Germinal center (tissue), 1 donor: ENCODE measurements at regions not wholly inside any gene's neighbourhood (a gene's known extent, or its start where the extent isn't known, plus 50 kb on each side); places are given as distances from the start of the nearest gene placed in this dataset.

Source experiments
- DNase-seq: peaks from one replicate; pipeline ENCODE4 v3.0.0; 2012; ENCODE audit warnings: mixed read lengths, low spot score

DNA sequence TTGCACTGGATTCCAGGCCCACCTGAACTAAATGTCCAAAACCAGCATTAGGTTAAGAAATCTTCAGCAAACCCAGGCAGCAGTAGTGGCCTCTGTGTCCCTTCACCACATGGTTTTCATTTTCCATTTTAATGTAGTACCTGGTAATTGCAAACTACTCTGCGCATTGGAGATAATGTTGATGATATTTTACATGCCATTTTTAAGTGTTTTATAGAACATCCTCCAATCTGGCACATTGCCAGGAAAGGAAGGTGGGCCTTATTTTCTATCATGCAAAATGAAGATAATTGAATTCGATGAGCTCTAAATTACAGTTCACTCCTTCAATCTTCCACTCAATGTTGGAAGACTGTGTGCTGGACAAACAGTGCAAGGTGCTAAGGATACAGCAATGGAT is 89.5 kb downstream of the ZC3H11B start:
- DNase-seq, result no peak

DNA sequence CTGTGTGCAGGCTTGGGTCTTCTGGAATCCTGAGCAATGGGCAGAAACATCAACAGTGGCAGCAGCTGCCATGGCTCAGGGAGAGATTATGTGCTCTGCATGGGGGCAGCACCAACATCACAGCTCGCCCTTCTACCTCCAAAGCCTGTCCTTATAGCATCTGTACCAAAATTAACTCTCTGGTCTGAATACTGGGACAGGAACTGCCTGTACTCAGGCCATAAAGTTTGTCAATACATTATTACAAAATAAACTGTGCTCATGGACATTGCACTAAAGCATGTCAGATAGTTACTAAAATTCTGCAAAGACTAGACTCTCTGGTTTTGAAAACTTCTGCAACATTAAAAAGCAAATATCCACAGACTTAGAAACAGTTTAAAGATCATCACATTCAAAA is 91.6 kb downstream of the ZC3H11B start:
- no peak for DNase-seq

DNA sequence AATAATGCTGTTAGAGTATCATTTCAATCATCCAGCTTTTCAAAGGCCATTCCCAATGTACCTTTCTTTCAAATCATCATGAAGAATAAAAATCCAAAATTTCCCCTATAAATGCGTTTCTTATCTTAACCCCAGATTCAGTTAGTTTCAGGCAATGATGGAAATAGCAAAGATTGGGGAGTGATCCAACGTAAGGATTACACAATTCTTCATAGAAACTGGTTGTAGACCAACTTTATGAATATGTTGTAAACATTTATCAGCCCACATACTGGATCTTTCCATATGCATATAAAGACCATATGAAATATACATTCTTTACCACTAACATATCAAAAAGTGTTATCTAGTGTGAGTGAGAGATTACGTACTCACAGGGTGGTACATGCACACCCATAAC is 92.7 kb downstream of the ZC3H11B start:
- no peak for DNase-seq

DNA sequence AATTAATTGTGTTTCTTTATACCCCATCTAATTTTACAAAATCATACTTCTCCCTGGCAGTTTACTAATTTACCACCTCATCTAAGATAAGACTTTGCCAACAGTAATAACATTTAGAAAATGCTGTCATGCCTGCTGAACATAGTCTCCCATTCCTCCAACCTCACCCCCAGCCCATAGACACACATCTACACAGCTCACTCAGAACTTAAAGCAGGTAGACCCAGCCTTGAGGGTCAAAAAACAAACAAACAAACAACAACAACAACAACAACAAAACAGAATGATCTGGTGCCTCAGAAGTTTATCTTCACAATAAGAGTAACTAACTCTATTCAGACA is 94.0 kb downstream of the ZC3H11B start:
- DNase-seq, result no peak

DNA sequence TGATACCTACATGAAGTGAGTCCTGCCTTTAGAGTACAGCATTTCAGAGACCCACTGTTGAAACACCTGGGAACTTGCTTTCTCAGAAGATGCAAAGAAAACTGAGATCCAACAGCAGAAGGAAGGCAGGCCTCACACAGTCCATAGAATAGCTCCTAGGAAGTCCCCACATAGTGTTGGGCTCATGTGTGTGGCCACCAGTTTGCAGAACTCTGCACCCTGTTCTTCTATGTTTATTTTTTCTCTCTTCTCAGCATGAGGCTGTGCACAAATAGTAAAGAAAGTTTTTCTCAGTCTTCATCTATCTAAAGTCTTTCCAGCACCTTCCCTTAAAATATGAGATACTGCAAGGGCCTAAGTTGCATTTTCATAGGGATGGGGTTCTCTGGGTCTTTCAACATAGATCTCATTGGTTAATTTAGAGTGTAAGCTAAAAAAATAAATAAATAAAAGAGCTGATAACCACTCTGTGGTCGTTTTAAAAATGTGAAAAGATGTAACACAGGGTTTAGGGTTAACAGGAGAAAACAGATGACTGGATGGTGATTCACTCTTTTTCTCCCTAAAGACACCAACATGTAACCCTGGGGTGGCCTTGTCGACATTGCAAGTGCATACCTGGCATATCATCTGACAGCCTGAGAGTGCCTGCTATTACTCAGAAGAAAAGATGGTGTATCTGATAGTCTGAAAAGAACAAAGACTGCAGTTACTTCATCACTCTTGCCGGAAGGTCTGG is 94.6 kb downstream of the ZC3H11B start:
- DNase-seq, result no peak

DNA sequence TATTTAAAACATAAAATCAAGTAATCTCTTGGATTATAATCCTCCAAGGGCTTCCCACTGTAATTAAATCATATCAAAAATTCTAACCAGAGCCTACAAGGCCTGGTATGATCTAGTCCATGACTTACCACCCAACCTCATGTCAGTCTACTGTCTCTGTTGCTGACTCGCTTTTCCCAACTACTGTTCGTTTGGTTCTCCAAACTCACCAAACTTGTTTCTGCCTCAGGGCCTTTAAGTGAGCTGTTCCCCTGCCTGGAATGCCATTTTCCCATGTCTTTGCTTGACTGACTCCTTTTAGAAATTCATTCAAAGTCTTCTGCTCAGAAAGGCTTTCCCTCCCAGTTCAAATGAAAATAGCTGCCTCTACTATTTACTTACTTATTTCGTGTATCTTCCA is 95.9 kb downstream of the ZC3H11B start:
- DNase-seq, result no peak

DNA sequence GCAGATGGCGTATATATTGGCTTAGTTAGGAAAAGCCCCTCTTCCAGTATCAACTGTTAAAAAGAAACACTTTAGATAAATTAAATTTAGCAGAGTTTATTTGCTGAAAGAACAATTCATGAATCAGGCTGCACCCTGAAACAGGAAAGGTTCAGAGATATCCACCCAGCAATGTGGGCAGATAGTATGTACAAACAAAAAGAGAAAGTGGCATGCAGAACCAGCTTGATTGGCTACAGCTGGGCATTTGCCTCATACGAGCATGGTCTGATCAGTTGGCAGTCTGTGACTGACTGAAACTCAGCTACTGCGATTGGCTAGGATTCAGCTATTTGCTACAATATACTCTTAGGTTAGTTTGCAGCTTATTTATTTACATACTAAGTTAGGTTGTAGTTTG is 98.2 kb downstream of the ZC3H11B start:
- DNase-seq, result no peak

DNA sequence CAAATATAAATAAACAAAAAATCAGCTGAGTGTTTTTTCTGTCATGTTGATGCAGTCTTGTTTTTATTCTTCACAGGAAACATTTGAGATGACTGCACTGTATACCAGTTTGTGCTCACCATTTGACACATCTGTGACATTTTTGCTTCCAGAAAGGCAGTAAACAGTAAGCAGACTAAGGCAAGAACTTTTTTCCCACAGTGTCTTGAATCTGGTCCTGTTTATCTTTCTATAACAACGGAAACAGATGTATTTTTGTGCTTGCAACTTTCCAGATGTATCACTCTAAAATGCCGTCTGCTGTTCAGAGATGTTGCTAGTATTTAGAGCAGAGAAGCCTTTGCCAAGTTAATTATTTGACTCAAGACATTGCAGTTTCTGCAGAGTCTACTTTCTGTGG is 105.5 kb downstream of the ZC3H11B start:
- DNase-seq, result no peak

DNA sequence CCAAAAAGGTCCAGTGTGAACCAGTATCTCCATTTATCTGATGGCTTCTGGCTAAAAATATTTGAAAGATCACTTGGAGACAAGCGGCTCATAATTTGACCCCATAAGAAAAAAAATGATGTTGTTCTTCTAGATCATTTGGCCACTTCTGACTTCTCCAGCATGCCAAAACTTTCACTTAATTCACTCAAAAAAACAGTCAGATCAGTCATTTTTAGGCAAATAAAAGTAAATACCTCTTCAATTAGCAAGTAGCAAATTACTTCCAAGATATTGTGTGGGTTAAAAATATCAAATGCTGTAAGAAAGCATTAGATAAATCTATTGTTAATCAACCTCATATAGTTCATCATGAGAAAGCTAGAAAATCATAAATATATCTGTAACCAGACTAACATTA is 106.0 kb downstream of the ZC3H11B start:
- no peak for DNase-seq

DNA sequence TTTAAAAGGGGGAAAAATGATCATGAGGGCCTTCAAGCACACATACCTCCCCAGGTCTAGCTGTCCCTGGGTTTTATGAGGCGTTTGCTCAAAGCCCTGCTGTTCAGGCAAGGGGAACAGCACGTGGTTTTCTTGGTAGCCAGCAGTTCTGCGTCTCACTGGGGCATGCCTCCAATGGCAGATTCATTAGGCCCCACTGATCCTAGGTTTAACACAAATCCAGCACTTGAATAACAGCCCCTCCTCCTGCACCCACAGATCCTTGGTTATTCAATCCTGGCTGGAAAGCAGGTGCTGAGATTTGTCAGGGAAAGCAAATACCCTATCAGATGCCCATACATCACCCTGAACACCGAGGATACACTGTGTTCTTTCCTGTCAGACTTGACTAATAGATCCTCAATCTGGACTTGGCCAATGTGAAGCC is 106.4 kb downstream of the ZC3H11B start:
- no peak for DNase-seq

DNA sequence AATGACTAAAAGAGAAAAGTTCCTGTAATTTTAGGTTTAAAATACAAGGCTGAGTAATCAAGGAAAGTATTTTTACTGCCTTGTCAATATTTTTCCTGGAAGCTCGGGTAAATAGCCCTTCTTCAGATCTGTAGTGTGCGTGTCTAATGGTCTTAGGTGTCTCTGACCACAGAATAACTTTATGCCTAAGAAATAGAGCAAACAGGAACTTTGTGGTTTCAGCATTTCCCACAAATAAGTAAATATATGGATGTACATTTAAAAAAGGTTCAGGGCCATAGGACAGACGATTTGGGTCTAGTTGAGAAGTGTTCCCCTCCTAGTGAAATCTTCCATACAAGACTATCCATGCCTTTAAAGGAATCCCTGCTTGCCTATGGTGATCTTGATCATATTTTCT is 107.0 kb downstream of the ZC3H11B start:
- DNase-seq, result no peak

DNA sequence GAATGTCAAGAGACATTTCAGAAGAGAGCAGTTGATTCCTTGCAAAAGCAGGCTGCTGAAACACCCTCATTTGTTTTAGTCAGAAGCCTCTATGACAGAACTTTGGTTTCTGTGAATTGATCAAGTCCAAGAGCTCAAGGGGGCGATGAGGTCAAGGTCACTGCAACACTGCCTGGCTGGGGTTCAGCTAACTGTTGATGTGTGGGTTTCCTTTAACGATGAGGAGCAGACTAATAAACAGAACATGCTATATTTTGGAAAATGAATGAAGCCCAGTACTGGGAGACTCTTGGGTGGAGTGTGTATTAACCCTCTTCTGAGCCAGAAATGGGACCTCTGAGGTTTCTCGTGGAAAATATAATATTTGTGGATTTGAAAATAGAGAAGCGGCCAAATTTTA is 109.3 kb downstream of the ZC3H11B start:
- DNase-seq, result no peak

DNA sequence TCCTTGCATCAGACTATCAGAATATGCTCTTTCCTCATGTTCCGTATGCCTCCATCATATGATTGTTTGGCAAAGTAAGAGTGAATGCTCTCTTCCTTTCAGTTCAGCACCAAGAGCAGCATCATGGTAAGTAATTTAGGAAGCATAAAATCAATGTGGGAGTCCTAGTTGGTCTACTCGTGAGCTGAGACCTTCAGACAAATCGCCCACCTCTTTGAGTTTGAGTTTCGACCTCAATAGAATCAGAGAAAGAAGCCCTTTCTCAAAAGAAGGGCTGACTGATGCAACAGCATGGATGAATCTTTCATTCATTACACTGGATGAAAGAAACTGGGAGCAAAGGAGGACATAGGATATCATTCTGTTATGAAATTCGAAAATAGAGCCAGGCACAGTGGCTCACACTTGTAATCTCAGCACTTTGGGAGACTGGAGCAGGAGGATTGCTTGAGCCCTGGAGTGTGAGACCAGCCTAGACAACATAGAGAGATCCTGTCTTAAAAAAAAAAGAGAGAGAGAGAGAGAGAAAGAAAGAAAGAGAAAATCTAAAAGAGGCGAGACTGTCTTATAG is 112.5 kb downstream of the ZC3H11B start:
- DNase-seq, result no peak

DNA sequence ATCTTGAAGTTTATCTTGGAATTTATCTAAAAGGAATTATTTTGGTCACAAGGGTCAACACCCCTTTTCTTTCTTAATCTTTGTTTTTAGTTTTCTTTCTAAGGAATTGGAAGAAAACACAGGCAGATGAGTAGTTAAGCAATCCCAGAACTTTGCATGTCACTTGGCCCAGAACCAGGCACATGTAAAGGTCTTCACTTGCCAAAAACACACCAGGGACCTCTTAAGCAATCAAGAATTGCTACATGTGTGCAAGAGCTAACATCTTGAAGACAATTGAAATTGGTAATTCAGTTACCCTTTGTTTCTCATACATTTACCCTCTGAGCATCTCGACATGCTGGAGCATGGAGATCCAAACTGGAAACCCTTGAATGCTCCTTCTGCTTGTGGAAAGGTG is 114.2 kb downstream of the ZC3H11B start:
- no peak for DNase-seq

DNA sequence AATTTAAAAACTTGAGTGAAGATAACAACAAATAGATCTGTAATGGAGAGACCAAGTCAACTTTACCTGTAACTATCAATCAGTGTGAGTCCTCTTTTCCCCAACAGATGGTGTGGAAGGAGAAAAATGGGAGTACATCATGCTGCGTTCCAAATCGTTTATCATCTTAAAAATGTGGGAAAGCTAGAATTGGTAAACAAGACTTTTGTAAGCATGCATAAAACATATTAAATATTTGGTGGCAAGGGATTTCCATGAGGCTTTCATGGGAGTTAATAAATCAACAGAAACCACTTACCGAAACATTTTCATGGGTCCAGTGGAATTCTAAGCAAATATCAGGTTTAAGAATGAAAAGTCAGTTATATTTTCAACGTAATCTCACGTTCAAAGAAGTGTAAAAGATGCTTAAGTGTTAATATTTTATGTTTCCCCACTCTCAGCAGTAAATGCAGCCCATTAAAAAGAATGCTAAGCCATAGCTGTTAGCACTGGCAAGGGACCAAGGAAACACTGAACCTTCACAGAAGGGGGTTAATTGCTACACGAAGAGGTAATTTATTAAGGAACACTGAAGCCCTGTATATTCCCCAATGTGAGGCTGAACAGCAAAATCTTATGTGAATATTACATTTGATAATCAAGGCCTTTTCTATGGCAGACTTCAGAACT is 117.0 kb downstream of the ZC3H11B start:
- no peak for DNase-seq

DNA sequence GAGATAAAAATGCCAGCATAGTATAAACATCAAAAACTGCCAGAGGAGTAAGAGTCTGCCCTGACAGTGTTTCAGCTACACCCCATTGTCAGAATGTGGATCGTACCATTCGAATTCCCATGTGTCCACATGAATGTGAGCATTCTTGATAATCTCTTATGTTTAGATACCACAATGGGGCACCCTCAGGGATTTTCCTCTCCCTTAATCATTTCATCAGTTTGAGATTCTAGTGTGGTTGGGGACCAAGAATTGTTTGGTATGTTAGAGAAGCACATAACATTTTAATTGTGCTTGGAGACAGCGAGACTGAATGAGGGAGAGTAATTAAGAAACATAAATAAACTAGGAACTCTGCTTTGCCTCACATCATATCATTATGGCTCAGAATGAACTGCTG is 120.2 kb downstream of the ZC3H11B start:
- no peak for DNase-seq

DNA sequence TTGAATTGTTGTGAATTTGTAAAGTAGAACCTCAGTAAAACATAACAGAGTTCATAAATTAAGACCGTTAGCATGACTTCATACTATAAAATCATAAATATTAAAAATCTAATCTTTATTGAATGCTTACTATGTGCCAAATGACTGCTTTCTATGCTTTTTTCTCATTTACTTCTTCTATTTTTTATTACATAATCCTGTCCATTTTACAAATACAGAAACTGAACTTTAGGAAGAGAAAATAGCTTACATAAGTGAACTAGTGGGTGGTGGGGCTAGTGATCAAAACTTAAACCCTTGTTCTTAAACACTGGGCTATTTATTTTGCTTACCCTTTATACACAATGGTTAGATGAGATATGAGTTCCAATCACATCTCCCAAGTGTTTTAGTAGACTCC is 122.3 kb downstream of the ZC3H11B start:
- no peak for DNase-seq

DNA sequence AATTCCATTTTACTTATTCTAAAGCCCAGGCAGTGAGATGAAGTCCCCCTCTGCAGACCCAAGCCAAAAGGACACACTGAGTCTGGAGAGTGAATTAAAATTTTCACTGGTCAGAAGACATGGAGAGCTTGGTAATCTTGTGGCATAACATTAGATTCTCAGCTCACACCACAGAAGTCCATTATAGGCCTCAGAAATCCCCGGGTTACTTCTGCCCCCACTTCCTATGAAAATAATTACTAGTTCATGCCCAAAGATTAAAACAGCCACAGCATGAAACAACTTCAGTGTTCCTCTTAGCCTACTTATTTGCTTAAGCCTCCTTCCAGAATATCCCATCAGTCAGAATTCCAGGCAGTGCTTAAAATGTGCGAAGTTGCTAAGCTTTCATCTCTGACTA is 123.3 kb downstream of the ZC3H11B start:
- no peak for DNase-seq

DNA sequence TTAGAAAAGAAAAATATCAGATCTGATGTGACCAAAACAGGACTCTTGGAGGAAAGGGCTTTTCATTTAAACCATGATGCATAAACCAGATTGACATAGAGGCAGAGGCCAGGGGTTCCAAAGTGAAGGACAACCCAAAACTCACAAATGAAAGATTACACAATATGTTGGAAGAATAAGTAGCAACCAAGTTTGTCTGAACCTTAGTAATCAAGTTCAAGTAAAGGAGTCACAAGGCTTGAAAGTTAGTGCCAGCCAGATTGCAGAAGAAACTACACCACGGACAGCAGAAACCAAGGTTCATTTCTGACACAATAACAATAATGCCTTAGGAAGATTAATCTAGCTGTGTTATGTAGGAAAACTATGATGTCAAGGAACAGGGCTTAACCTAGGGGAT is 124.6 kb downstream of the ZC3H11B start:
- DNase-seq, result no peak

DNA sequence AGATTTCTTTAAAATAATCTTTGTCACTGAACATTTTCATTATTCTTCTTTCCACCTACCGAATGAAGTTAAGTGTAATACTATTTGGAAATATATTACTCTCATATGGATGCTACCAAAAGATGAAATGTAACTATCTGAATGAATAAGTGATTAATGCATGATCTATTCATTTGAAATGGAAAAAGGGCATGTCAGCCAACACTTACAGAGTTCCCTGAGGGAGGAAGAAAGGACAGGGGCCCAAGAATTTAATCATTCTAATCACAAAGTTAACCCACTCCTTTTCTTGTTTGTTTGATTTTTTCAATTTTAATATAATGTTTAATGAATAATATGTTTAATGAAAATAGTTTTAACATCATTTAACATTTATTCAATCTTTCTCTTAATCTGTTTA is 129.4 kb downstream of the ZC3H11B start:
- DNase-seq, result no peak

DNA sequence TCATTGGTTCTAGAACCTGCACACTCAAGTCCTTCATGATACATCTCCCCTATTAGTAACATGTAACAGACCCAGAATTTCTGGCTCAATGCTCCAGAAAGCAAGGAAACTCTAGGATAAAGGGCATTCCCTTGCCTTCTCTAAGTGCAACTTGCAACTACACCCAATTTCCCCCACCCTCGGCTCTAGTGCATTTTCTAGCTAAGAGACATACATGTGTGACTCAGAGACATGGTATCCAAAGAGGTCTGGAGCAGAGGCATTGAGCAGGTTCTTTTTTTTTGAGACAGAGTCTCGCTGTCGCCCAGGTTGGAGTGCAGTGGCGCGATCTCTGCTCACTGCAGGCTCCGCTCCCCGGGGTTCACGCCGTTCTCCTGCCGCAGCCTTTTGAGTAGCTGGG is 132.9 kb downstream of the ZC3H11B start:
- DNase-seq, result no peak

DNA sequence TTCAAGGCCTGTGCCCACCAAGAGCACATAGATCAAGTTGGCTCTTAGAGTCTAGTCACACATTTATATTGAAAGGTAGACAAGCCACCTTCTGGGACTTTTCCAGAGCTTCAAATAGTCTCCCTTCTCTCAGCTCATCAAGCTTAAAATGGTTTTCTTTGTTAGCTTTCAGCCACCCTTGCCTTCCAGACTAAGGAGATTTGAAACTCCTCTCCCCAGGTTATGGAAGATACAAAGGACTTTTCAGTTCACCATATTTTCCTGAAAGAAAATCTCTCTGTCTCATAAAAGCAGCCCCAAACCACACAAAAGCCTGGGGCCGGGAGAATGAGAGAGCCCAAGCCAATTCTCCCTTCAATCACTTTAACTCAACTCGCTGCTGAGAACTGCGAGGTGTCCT is 134.1 kb downstream of the ZC3H11B start:
- no peak for DNase-seq

DNA sequence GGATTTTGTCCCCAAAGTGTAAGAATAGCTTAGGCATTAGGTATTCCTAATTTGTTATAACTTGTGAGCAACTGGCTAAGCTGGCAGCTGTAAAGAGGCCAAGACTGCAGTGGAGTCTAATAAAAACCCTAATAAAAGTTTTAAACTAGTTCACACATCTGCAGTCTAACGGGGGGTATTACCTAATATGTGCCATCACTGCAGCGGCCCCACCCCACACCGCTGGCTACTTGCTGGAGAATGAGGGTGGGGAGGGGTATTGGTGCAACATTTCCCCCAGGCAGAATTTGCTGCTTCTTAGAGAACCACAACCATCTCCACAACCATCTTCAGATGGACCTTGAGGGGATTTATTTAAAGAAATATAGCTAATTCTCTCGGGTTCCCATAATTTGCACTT is 135.0 kb downstream of the ZC3H11B start:
- DNase-seq, result no peak

DNA sequence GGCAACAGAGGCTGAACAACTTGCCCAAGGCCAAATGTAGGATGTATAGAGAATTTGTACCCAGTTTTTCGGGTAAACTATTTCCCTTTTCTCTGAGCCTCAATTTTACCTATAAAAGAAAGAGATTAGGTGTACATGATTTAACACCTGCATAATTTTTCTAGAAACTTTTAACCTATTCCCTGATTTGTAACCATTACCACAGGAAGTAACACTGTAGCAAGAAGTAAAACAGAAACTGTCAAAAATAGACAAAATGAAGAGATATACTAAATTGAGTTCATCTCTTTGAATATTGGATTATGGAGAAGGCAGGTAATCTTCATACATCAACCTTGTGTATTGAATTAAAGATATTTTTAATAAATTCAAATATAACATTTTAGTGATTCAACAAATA is 136.2 kb downstream of the ZC3H11B start:
- no peak for DNase-seq
